ENCODE measurements at regions not wholly inside any gene's neighbourhood (a gene's known extent, or its start where the extent isn't known, plus 50 kb on each side); places are given as distances from the start of the nearest gene placed in this dataset.
A peak's percentile ranks its signal among the peaks of the same experiment; 100 is the strongest.
"Not testable (repeated sequence)": the region's sequence is repeated elsewhere in the genome, so short reads cannot be mapped to it uniquely, and the experiment has no call there.

- DNase-seq (ENCODE audit: low spot score), result no peak
Observed at GRCh38 chr18:42326752-42327151, 371.7 kb downstream of the PIK3C3 start.

DNA sequence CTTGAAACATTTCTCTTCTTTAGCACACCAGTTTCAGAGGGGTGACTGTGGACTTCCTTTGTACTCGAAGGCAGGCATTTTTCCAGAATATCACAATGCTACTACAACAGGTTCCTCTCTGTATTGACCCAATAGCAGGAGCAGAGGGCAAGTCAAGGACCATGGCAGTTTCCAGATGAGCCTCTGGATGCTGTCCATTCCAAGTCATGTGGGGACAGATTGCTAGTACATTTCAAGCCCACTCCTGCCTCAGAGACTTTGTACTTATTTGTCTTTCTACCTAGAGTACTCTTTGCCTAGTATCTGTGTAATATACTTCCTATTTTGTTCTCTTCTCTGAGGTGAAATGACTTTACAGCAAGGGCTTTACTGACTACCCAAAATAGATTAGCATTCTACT, 373.9 kb downstream of the PIK3C3 start:
- no peak for DNase-seq (ENCODE audit: low spot score)

DNA sequence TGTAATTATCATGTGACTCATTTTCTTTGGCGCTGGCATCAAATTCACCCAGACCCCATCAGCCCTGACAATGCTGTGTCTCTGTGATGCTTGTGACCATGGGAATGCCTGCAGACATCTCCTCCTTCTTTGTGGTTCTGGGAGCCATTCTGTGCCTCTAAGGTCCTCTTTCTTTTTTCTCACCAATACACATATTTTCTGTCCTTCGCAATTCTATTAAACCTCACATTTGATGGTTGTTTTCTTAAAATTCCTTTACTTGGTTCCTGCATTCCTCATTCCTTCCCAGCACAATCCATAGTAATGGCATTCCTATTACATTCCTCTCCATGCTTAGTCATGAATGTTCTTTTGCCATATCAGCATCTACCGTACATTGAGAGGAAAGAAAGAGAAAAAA, 375.3 kb downstream of the PIK3C3 start:
- DNase-seq (ENCODE audit: low spot score), result no peak

DNA sequence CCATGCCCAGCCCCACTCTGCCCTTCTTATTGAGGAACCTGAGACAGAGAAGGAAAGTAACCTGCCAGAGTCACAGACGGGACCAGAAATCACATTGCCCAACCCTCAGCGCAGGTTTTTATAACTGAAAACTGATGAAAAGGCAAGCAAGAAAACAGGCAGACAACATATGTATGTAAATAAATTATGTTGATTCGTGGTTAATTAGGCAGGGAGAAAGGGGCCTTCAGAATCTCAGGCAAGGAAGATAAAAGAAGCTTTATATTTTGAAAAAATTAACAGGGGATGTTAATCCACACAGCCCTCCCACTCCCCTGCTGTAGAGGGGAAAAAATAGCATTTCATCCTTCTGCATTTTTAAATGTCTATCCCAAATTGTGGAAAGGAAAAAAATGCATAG, 378.5 kb downstream of the PIK3C3 start:
- no peak for DNase-seq (ENCODE audit: low spot score)

- no peak for DNase-seq (ENCODE audit: low spot score)
Observed at GRCh38 chr18:42334931-42335330, 379.9 kb downstream of the PIK3C3 start.

DNA sequence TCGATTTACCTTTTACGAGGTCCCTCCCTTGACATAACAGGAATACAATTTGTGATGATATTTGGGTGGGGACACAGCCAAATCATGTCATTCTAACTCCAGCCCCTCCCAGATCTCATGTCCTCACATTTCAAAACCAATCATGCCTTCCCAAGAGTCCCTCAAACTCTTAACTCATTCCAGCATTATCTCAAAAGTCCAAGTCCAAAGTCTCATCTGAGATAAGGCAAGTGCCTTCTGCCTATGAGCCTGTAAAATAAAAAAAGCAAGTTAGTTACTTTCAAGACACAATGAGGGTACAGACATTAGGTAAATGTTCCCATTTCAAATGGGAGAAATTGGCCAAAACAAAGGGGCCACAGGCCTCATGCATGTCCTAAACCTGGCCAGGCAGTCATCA, 381.1 kb downstream of the PIK3C3 start:
- DNase-seq (ENCODE audit: low spot score), result no peak

DNA sequence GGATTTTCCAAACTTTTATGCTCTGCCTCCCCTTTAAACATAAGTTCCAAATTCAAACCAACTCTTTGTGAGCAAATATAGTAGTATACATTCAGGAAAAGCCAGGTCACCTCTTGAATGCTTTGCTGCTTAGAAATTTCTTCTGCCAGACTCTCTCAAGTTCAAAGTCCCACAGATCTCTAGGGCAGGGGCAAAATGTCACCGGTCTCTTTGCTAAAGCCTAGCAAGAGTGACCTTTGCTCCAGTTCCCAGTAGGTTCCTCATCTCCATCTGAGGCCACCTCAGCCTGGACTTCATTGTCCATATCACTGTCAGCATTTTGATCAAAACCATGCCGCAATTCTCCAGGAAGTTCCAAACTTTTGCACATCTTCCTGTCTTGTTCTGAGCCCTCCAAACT, 382.3 kb downstream of the PIK3C3 start:
- DNase-seq (ENCODE audit: low spot score), result peak; percentile 12

DNA sequence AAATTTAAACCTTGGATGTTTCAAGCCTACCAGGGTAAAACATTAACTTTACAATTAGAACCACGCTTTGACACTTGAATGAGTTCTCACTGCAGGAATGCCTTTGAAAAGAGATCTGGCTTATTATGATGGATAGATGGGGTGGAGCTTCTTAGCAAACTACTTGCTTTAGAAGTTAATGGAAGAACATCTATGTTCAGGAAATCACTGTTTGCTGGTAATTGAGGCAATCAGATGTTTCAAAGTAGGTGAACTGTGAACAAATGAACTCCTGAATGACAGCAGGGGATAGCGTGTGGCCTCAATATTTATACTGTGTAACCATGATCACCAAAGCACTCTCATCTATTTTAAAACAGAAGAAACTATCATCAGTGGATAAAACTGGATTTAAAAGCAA, 383.6 kb downstream of the PIK3C3 start:
- DNase-seq (ENCODE audit: low spot score), result no peak

DNA sequence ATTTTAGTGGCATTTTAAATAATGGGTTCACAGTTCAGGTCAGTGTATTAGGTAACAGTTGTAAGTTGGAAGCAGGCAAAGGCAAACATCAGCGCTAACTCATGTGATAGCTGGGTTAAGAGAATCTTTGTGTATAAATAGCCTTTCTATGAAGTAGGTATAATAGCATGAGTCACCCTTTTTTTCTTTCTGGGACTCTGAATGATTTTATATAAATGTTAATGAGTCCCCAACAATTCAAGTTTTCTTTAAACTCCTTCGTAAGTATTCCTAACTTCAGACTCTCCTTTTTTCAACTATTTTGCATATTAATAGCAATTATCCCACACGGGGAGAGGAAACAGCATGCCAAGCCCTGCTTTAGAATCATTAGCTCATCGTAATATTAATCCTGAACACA, 384.3 kb downstream of the PIK3C3 start:
- no peak for DNase-seq (ENCODE audit: low spot score)

DNA sequence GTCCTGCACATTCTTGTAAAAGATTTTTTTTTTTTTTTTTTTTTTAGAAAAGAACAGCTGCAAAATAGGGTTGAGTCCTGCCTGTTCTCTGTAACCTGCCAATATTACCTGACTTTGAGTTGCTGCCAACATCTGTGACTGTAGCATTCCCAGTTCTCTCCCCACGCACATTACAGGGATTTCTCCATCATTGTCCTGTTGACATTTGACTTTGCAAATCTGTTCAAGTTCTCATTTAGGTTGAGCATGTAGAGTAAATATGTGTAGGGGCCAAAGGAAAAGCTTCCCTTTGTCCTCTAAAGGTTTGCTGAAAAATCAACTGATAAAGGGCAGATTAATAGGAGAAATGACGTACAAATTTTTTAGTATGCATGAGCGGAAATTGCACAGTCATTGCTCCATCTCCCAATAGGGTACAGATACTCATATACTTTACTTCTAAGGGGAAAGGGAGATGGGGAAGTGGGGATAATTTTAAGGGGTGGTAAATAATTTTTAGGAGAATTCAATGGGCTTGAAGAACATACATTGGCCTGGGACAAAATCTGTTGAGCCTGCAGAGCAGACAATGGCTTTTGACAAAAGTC, 385.5 kb downstream of the PIK3C3 start:
- DNase-seq (ENCODE audit: low spot score), result no peak

GRCh38 chr18:42341423-42341822, 386.4 kb downstream of the PIK3C3 start:
- DNase-seq (ENCODE audit: low spot score), result no peak

DNA sequence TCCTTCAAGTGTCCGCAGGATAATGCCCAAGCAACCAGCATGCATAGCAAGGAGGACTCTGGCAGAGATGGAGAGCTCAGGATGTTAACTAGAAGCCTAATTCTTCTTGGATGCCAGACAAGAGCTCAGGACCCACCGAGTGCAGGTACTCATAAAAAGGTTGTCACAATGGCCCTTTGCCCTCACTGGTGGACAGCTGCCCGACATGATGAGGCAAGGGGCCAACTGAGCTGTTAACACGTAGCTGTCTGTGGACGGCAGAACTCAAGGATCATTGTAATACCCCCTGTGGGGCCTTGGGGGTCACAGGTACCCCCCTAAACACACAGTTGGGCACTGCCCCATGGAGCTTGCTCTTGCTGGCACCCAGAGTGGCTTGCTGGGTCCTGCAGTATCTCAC, 393.7 kb downstream of the PIK3C3 start:
- DNase-seq (ENCODE audit: low spot score), result no peak

GRCh38 chr18:42351455-42351854, 396.4 kb downstream of the PIK3C3 start:
- no peak for DNase-seq (ENCODE audit: low spot score)

GRCh38 chr18:42360716-42361115, 405.7 kb downstream of the PIK3C3 start:
- DNase-seq (ENCODE audit: low spot score), result no peak

GRCh38 chr18:42363446-42364441, 408.7 kb downstream of the PIK3C3 start:
- DNase-seq (ENCODE audit: low spot score), result no peak

- DNase-seq (ENCODE audit: low spot score), result no peak
Observed at GRCh38 chr18:42364766-42365165, 409.7 kb downstream of the PIK3C3 start.

DNA sequence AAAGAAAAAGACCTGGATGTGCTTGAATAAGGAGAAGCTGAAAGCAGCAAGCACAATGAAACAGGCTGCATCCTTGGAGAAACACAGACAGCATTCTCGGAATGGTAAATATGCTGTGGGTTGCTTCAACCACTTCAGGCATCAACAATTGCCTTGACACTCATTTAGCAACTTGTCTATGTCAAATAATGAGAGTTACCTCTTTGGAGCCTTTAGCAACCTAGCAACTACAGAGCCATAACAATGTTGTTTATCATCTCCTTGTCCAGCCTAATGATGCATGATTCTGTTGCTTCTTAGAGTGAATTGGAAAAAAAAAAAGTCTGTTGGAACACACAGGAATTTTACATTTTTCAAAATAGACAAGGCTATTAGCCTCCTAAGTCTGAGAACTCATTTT, 410.6 kb downstream of the PIK3C3 start:
- DNase-seq (ENCODE audit: low spot score), result no peak

GRCh38 chr18:42373584-42373983, 418.6 kb downstream of the PIK3C3 start:
- no peak for DNase-seq (ENCODE audit: low spot score)

- no peak for DNase-seq (ENCODE audit: low spot score)
Observed at GRCh38 chr18:42374961-42375360, 419.9 kb downstream of the PIK3C3 start.

DNA sequence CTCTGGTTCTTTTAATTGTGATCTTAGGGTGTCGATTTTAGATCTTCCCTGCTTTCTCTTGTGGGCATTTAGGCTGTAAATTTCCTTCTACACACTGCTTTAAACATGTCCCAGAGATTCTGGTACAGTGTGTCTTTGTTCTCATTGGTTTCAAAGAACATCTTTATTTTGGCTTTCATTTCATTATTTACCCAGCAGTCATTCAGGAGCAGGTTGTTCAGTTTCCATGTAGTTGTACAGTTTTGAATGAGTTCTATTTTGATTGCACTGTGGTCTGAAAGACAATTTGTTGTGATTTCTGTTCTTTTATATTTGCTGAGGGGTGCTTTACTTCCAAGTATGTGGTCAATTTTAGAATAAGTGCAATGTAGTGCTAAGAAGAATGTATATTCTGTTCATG, 423.8 kb downstream of the PIK3C3 start:
- DNase-seq (ENCODE audit: low spot score), result not testable (repeated sequence)

DNA sequence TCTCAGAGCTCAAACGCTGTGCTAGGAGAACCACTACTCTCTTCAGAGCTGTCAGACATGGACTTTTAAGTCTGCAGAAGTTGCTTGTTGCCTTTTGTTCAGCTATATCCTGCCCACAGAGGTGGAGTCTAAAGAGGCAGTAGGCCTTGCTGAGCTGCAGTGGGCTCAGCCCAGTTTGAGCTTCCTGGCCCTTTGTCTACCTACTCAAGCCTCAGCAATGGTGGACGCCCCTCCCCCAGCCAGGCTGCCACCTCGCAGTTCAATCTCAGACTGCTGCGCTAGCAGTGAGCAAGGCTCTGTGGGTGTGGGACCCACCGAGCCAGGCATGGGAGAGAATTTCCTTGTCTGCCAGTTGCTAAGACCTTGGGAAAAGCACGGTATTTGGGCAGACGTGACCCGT, 426.2 kb downstream of the PIK3C3 start:
- not testable (repeated sequence) for DNase-seq (ENCODE audit: low spot score)

DNA sequence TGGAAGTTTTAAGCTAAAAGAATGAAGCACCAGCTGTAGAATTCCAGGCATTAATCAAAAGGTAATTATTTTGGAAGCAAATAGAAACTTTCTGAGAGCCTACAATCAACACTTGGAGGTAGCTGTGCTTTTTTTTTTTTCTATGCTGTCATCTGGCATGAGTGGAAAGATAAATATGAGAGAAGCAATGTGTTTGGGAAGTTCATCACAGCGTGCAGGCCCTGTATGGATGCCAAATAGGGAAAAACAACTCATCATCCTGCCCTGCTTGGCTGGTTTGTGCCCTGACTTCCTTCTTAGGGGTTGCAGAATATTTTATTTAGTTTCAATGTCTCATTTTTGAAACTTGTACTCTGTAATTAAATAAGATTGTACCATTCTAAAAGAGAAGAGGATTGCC, 437.4 kb downstream of the PIK3C3 start:
- no peak for DNase-seq (ENCODE audit: low spot score)

- no peak for DNase-seq (ENCODE audit: low spot score)
Observed at GRCh38 chr18:42392926-42393325, 437.9 kb downstream of the PIK3C3 start.
